ENCODE measurements at regions not wholly inside any gene's neighbourhood (a gene's known extent, or its start where the extent isn't known, plus 50 kb on each side); places are given as distances from the start of the nearest gene placed in this dataset.

DNA sequence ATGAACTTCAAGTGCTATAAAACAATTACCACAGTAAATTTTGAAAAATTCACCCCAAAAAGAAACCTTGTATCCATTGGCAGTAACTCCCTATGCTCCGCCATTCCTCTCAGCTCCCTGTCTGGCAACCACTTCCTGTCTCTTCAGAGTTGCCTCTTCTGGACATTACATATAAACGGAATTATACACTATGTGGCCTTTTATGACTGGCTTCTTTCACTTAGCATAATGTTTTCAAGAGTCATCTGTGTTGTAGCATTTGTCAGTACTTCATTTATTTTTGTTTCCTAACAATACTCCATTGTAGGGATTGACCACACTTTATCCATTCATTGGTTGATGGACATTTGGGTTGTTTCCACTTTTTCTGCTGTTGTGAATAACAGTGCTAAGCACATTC, 50.1 kb downstream of the CEP43 start:
- in situ Hi-C loops (cut with HindIII; ENCODE audit: low sequenced_read_pairs), result no loop called here
- H3K4me3 ChIP-seq (ENCODE audit: low read depth, low read length), result no peak overlapping the region
- DNase-seq (ENCODE audit: low read depth), result no peak
- TF ChIP-seq, protein P1, sequence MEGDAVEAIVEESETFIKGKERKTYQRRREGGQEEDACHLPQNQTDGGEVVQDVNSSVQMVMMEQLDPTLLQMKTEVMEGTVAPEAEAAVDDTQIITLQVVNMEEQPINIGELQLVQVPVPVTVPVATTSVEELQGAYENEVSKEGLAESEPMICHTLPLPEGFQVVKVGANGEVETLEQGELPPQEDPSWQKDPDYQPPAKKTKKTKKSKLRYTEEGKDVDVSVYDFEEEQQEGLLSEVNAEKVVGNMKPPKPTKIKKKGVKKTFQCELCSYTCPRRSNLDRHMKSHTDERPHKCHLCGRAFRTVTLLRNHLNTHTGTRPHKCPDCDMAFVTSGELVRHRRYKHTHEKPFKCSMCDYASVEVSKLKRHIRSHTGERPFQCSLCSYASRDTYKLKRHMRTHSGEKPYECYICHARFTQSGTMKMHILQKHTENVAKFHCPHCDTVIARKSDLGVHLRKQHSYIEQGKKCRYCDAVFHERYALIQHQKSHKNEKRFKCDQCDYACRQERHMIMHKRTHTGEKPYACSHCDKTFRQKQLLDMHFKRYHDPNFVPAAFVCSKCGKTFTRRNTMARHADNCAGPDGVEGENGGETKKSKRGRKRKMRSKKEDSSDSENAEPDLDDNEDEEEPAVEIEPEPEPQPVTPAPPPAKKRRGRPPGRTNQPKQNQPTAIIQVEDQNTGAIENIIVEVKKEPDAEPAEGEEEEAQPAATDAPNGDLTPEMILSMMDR (IDR thresholded peaks at IDR 0.05; ENCODE audit: low read depth, low read length, missing control alignments), result no peak

- no peak for DNase-seq (ENCODE audit: low read depth)
- H3K4me3 ChIP-seq (ENCODE audit: low read depth, low read length), result no peak overlapping the region
- in situ Hi-C loops (cut with HindIII; ENCODE audit: low sequenced_read_pairs), result no loop called here
- TF ChIP-seq, protein P1 (IDR thresholded peaks at IDR 0.05; ENCODE audit: low read depth, low read length, missing control alignments), result no peak
These were observed 51.7 kb downstream of the CEP43 start for GRCh38 chr6:167050903-167051302.

DNA sequence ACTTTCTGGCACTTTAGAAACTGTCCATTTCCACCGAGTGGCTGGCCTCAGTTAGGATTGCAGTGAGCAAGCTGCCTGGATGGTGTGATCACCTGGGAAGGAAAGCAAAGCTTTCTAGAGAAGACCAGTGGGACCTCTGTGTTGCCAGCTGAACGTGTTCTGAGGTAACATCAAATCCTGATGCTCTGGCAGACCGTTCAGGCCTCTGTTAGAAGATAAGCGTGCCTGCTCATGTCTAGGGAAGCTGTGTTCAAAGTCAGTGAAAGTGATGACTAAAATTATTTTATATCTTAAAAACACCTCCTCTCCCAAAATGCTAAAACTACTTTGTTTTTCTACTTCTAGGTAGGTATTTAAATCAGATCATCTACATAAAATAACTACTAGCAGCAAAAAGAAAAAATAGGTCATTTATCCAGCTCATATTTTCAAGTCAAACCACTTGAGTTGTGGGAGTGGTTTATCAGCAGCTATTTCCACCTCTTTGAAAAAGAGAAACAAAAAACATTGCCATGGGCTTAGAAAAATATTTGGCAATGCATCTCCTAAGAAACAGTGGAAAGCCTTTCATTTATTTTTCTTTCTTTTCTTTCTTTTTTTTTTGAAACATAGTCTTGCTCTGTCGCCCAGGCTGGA, 54.8 kb downstream of the CEP43 start:
- TF ChIP-seq, protein P1 (IDR thresholded peaks at IDR 0.05; ENCODE audit: low read depth, low read length, missing control alignments), result no peak
- H3K4me3 ChIP-seq (ENCODE audit: low read depth, low read length), result no peak overlapping the region
- DNase-seq (ENCODE audit: low read depth), result no peak
- in situ Hi-C loops (cut with HindIII; ENCODE audit: low sequenced_read_pairs), result no loop called here

DNA sequence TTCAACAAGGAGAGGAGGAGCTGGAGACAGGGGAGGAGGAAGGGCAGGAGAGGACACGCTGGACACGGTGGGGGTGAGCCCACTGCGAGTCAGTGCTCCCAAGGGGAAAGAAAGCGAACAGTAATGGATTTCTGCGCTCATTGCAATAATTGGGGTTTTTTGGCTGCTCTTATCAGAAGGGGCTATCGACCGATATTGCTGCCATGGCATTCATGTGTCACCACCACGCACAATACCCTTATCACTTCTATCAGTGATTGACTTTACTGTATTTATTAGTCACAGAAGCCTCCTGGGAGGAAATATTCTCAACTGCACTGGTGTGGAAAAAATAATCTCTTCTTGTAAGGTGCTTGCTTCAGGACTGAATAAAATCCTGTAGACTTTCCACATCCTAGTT, 55.8 kb downstream of the CEP43 start:
- no peak for DNase-seq (ENCODE audit: low read depth)
- in situ Hi-C loops (cut with HindIII; ENCODE audit: low sequenced_read_pairs), result no loop called here
- TF ChIP-seq, protein P1 (IDR thresholded peaks at IDR 0.05; ENCODE audit: low read depth, low read length, missing control alignments), result no peak
- no peak overlapping the region for H3K4me3 ChIP-seq (ENCODE audit: low read depth, low read length)

DNA sequence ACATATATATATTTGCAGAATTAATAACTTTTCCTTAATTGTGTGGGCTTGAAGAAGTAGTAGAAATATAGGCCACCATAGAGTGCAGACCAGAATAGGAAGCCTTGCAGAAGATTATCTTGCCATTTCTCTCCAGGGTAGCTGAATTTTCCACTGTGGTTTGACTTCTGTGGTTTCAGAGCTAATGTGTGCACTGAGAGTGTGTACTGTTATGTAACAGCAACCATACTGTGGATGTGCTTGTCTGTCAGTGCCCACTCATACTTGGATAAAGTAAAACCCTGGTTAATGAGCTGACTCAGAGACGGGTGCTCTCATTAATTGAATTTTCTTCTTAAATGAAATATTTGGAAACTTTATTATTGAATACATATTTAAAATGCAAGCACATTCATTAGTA, 57.2 kb downstream of the CEP43 start:
- no peak overlapping the region for H3K4me3 ChIP-seq (ENCODE audit: low read depth, low read length)
- TF ChIP-seq, protein P1 (IDR thresholded peaks at IDR 0.05; ENCODE audit: low read depth, low read length, missing control alignments), result no peak
- in situ Hi-C loops (cut with HindIII; ENCODE audit: low sequenced_read_pairs), result no loop called here
- DNase-seq (ENCODE audit: low read depth), result peak; percentile 67

DNA sequence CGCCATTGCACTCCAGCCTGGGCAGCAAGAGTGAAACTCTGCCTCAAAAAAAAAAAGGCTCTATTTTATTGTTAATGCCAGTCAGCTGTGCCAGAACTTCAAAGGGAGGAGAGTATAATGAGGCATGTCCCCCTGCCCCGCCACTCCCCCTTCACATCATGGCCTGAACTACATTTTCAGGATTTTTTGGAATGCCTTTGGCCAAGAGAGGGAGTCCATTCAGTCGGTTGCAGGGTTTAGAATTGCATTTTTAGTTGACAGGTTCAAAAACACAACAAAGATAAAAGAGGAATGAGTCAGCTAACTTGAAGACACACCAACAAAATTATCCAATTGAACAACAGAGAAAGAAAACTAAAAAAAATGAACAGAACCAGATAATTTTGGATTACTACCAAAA, 59.1 kb downstream of the CEP43 start:
- TF ChIP-seq, protein P1 (IDR thresholded peaks at IDR 0.05; ENCODE audit: low read depth, low read length, missing control alignments), result no peak
- peak; percentile 35 for DNase-seq (ENCODE audit: low read depth)
- H3K4me3 ChIP-seq (ENCODE audit: low read depth, low read length), result no peak overlapping the region
- in situ Hi-C loops (cut with HindIII; ENCODE audit: low sequenced_read_pairs), result no loop called here

Data from astrocyte of the cerebellum (primary cell).